COLO668 (cell line): ENCODE measurements at regions not wholly inside any gene's neighbourhood (a gene's known extent, or its start where the extent isn't known, plus 50 kb on each side); places are given as distances from the start of the nearest gene placed in this dataset.
"Not testable (repeated sequence)": the region's sequence is repeated elsewhere in the genome, so short reads cannot be mapped to it uniquely, and the experiment has no call there.

ENCODE experiments used
- DNase-seq: peaks from one replicate; lab custom pipeline; 2025; ENCODE audit not compliant: unreplicated experiment; lab: John Stamatoyannopoulos, UW

DNA sequence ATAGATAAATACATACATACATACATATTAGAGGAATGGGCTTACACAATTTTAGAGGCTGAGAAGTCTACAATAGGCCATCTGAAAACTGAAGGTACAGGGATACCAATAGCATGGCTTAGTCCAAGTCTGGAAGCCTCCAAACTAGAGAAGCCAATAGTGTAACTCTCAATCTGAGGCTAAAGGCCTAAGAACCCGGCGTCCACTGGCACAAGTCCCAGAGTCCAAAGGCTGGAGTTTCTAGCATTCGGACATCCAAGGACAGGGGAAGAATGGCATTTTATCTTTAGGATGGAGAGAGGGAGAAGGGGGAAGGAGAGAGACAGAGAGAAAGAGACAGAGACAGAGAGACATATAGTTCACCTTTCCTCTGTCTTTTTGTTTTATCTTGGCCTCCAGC, 63.7 kb upstream of the SYT4 start:
- DNase-seq = no peak

- no peak for DNase-seq
These were observed 72.9 kb upstream of the SYT4 start for GRCh38 chr18:43350176-43350575.

DNA sequence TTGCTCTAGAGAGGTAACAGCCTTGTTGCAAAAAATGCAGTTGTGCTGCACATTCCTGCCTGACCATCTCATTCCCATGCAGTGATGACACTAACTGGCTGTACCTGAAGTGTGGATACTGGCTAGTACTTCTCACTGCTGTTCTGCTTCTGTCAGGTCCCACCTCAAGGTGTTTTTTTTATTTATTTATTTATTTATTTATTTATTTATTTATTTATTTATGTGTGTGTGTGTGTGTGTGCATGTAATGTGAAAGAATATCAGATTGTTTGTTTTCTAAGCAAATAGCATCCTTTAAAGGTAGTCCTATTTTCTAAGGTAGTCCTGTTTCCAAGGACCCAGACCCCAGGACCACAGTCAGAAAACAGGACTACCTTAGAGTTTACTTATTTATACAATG, 87.2 kb upstream of the SYT4 start:
- no peak for DNase-seq

DNA sequence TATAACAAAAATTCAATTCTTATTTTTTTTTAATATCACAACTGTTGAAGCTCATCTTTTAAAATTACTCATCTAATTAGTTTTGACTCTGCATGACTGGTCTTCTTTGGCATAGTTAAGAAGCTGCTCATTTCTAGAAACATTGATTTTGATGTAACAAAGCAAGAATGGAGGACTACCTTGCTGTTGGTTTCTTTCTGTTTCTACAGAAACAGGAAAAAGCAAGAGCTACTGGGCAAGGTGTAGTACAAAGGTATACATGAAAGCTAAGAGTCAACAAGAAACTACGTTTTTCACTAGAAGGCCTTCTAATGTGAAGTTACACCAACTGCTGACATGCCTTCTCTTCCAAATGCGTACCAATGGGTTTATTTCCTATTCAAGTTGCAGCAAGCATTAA, 90.6 kb upstream of the SYT4 start:
- DNase-seq = no peak

DNA sequence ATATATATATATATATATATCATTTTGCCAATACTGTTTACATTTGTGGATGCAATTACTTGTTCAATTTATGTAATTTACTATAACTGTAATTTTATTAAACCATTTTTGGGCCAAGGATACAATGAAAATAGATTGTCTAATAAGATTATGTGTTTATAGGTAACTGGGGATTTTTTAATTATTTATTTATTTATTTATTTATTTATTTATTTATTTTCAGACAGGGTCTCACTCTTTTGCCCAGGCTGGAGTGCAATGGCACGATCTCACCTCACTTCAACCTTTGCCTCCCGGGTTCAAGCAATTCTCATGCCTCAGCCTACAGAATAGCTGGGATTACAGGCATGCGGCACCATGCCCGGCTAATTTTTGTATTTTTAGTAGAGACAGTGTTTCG, 92.0 kb upstream of the SYT4 start:
- DNase-seq = not testable (repeated sequence)

DNA sequence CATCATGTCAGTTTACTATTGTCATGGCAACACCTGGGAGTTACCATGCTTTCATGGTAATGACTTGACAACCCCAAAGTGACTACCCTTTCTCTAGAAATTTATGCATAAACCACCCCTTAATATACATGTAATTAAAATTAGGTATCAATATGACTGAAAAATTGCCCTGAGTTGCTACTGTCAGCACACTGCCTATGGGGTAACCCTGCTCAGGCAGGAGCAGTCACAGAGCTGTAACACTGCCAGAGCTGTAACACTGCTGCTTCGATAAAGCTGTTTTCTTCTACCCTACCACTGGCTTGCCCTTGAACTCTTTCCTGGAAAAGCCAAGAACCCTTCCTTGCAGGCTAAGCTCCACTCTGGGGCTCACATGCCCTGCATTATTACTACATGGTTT, 95.5 kb upstream of the SYT4 start:
- no peak for DNase-seq

DNA sequence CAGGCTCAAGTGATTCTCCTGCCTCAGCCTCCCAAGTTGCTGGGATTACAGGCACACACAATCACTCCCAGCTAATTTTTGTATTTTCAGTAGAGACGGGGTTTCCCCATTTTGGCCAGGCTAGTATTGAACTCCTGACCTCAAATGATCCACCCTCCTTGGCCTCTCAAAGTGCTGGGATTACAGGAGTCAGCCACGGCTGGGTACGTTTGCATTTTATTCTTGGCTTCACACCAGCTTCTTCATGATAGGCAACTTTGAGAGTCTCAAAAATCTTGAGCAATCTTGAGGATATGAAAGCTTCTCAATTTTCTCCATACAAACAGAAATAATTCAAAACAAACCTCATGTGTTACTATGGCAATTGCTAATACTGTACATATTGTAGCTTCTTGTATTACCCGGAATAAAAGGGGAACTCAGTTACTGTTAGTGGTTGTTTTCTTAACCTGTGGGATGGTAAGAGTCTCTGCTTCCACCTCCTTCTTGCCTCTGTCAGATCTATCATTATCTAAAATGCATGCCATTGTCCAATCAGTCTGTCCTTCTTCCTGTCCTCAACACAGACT, 102.9 kb upstream of the SYT4 start:
- DNase-seq = no peak

DNA sequence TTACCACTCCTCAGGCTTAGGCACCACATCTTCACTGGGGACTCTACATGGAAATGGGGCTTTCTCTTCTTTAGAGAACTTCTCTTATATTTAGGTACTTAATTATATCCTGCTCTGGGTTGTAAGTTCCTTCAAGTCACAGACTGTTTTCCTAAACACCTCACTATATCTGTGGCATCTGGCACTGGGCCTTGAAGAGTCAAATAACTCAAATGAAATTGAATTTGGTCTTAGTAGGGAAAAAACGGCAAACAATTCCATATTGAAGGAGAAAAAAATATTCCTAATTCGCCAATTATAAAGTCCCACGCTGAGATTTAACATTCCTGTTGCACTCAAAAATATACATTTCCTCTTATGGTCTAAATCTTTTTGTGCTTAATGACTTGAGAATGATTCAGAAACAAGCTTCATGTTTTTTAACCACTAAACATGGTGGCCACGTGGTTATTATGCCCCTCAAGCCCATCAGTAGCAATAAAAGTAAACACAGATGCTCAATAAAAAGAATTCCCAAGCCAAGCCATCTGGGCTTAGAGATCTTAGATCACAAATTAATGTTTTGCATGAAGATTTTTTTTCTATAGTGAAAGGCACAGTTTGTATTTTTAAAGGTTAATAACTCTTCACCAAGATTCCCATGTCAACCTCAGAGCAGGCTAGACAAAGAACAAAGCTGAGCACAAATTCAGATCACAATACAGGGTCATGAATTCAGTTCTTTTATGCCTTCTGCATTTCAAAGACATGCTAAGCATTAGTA, 105.5 kb upstream of the SYT4 start:
- DNase-seq = no peak

DNA sequence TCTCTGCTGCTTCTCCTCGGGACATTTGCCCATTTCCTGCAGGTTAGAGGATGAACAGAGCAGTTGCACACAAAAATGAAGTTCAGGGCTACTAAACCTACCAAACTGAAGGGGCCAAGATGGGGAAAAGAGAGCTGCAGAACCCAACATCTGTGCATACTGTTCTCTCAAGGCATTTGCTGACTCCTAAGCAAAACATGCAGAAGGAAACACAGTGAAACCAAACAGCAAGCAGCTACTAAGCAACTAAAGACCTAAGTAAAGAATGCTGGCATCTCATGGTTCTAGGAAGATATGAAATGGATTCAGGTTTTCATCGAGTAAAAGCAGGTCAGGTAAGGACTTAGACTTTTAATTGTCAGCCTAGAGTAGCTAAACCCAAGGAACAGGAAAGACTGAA, 111.9 kb upstream of the SYT4 start:
- no peak for DNase-seq

GRCh38 chr18:43392168-43392567, 114.9 kb upstream of the SYT4 start:
- DNase-seq = no peak

GRCh38 chr18:43393174-43393573, 115.9 kb upstream of the SYT4 start:
- DNase-seq = no peak

DNA sequence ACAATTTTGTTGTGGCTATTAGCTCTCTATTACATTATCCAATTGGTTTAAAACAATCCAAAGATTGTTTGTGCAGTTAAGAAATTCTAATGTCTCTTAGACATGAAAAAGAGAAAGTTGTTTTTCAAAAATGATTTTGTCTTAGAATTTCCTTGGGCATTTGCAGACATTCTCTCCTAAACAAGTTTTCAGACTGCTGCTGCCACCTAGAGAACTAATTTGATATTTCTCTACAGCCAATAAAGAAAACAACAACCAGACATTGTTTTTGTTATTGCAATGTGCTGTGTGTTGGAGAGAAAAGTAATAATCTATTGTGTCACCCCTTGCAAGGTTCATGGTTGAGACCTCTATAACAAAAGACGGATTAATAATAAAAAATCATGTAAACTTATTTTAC, 119.0 kb upstream of the SYT4 start:
- DNase-seq = no peak

DNA sequence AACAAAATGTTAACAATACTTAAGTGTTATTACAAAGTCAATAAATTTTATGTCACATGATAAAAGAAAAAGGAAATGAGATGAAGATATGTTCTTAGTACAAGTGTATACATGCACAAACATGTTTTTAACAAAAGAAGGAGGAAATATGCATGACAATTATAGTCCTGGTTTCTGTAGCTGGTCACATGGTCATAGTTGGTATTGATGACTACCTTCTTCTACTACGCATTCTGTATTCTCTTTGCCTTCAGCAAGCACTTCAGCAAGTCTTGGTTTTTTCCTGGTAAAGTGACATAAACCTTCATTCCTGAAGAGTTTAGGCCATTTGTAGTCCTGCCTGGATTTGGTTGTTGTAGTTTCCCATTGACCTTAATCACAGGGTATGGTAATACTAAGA, 121.3 kb upstream of the SYT4 start:
- no peak for DNase-seq

DNA sequence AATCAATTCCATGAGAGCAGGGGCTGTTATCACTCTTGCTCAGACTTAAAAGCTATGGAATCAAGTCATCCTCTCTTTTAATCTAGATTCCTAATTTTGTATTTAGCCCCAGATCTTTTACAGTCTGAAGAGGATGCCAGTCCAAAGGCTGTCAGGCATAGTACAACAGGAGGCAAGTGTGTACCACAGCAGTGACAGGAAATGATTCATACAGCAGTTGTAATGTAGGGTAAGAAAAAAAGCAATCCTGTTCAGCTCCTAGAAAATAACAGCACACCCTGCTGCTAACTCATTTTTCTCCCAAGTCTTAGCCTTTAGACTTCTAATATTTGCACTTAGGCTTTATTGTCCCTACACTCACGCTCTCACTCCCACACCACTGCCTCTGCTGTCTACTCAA, 127.8 kb upstream of the SYT4 start:
- DNase-seq = no peak

GRCh38 chr18:43414006-43414405, 136.7 kb upstream of the SYT4 start:
- no peak for DNase-seq

DNA sequence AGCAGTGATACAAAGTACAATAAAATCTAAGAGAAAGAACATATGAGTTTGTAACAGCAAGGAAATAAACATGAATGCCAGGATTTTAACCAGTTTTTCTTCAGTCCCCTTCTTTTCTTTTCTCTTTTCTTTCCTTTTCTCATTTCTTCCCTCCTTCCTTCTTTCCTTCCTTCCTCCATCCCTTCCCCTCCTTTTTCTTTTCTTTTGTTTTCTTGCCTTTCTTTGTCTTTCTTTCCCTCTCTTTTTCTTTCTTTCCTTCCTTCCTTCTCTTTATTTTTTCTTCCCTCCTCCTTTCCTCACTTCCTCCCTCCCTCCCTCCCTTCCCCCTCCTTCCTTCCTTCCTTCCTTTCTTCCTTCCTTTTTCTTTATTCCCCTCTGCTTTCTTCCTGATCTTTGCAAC, 142.8 kb upstream of the SYT4 start:
- no peak for DNase-seq

GRCh38 chr18:43420950-43421349, 143.7 kb upstream of the SYT4 start:
- no peak for DNase-seq

DNA sequence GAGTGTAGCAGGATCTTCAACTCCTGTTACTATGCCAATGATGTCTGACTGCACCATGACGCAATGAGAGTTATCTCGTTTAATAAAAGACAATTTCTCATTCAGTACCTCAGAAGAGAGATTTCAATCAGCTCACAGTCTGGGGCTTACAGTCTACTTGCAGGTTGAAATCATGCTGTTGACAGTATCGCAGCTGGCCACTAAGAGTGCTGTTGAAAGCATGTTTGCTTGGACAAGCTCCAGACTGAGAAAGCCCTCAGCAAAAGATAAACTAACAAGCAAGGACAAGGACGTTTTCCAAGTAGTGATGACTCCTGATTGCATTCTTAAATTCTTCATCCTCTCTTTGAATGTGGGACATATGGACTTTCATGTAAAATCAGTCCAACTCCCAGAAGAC, 145.2 kb upstream of the SYT4 start:
- DNase-seq = no peak

GRCh38 chr18:43435851-43436250, 158.6 kb upstream of the SYT4 start:
- no peak for DNase-seq

DNA sequence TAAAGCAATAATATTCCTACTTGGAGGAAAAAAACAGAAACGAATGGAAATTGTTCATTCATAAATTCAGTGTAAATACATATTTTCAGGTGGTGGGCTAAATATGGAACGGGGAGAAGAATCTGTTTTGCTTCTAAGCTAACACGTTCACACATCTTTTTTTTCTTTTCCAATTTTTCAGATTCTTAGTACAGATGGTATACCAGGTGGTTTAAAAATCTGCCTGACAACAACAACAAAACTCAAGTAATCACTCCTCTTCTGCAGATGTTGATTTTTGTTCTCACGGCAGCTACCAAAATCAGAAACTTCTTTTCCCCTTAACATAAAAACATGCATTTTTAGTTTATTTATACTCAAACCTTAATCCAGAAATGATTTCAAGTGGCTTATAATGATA, 164.8 kb upstream of the SYT4 start:
- no peak for DNase-seq

DNA sequence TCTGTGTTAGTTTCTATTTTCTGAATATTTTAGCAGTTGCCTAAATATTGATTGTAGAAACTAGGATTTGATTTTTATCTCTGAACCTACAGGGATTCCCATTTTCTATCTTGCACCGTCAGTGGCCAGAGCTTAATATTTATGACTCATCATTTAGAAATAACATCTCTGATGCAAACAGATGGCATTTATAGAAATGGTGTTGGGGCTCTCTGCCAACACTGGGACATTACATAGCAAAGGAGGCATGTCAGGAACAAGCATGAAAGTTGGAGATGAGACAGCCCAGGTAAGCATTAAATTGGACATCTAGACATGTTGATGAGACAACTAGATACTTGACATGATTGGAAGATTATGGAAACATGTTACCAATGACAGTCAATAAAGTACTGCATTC, 165.3 kb upstream of the SYT4 start:
- no peak for DNase-seq

- DNase-seq = no peak
These were observed 188.2 kb upstream of the SYT4 start for GRCh38 chr18:43465483-43465882.

- DNase-seq = no peak
These were observed 194.6 kb upstream of the SYT4 start for GRCh38 chr18:43471873-43472272.
